KOPT-K1 (cell line): ENCODE measurements at regions not wholly inside any gene's neighbourhood (a gene's known extent, or its start where the extent isn't known, plus 50 kb on each side); places are given as distances from the start of the nearest gene placed in this dataset.

ENCODE experiments used
- H3K27ac ChIP-seq: fragments of 200-600 bp; sonication (generic); 2 replicates; pipeline ENCODE4 v1.5.1; 2016; ENCODE audit warnings: antibody characterized with exemption, mild to moderate bottlenecking, low read depth, low read length; ENCODE audit not compliant: poor library complexity, severe bottlenecking
- H3K36me3 ChIP-seq: fragments of 200-600 bp; sonication (generic); 2 replicates; pipeline ENCODE4 v1.5.1; 2017; ENCODE audit warnings: antibody characterized with exemption, mild to moderate bottlenecking, low read length, moderate library complexity; ENCODE audit not compliant: insufficient read depth
- H3K9me3 ChIP-seq: fragments of 200-600 bp; sonication (generic); 2 replicates; pipeline ENCODE4 v1.5.1; 2017; ENCODE audit warnings: antibody characterized with exemption, low read length, mild to moderate bottlenecking; ENCODE audit not compliant: insufficient read depth, poor library complexity, severe bottlenecking

DNA sequence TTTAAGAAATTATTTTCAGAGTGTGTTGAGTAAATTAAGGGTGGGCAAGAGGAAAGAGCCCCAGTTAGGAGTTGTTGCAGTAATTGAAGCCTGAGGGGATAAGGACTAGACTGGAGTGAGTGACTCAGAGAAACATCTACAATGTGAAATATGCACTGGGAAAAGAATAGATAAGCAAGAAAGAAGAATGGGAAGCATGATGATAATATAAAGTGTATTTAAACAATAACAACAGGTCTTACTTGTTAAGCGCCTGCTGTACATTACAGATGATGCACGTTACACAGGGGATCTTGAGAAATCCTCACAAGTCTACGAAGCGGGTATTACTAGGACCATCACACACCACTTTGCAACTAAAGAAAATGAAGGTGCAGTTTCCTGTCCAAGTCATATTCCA lies 73.6 kb upstream of the STK17B start:
- H3K36me3 ChIP-seq = no peaks in the 10 kb centered on the region
- no peaks in the 10 kb centered on the region for H3K9me3 ChIP-seq
- H3K27ac ChIP-seq = no peak overlapping the region

DNA sequence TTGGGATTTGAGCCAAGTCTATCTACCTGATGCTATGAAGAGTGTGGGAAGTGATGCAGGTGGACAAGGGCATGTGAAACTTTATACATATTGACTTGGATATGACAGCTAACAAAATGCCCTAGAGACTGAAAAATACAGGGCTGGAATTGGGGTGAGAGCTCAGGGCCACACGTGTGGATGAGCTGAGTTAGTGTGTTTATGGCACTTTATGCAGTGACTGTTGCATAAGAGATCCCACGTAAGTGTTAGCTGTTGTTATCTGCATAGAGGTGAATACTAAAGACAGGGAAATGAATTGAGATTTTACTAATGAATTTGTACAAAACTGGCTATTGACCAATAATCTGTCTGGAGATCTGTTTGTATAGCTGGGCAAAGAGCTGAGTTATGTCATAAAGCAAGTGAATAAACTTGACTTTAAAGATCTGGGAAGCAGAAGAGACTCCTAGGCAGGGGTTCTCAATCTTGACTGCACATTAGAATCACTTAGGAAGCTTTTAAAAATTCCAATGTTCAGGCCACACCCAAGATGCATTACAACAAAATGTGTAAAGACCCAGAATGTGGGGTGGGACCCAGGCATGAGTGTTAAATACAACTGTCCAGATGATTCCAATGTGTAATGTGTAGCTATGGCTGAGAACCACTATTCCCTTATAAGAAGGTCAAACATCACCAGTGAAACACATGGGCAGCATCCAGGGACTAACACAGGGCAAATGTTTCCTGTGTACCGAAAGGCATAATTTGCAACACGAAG lies 74.2 kb upstream of the STK17B start:
- no peak overlapping the region for H3K27ac ChIP-seq
- no peaks in the 10 kb centered on the region for H3K9me3 ChIP-seq
- H3K36me3 ChIP-seq = no peaks in the 10 kb centered on the region

DNA sequence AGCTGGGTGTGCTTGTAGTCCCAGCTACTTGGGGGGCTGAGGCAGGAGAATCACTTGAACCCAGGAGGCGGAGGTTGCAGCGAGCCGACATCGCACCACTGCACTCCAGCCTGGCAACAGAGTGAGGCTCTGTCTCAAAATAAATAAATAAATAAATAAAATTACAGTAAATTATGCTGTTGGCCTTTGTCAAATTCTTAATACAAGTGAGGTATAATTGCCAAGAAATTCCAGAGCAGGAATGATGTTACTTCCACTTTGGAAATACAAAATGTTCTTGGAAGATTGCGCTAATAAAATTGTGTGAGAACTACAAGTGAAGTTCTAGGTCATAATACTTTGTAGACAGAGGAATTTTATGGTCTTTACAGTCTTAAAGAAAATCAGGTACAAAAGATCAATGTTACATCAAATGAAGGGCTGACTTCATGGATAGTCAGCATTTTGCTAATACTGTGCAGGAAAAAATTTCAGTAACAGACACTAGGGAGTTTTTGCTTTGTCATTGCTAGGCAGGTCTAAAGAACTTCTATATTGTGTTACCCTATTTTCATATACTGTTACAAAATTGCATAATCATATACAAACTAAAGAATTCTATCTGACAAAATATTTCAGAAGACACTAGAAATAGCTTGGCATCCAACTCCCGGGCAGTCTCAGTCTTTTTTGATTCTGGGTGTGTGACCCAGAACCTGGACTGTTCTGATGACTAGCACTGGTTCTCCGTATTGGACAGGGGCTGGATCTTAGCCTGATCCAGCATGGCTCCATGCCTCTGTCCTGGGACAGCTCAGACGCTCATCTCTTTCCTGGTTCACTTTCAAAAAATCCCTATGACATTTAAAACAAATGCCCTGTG lies 76.0 kb upstream of the STK17B start:
- Histone ChIP-seq H3K27ac (peak overlapping the region; percentile 24), H3K9me3 (no peaks in the 10 kb centered on the region), H3K36me3 (no peaks in the 10 kb centered on the region)

DNA sequence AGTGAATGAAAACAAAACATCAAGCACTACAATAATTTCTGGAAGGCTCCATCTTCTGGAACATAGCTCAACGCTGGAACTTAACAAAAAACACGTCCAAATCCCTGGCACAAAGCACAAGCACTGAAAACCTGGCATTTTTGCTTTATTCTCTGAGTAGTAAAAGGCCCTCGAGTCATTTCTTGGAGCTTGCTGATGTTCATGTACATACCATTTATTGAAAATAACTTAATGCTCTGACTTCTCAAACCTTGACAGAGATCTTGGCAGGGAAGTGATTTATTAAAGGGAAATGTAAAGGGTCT lies 76.5 kb upstream of the STK17B start:
- no peaks in the 10 kb centered on the region for H3K36me3 ChIP-seq
- H3K9me3 ChIP-seq = no peaks in the 10 kb centered on the region
- H3K27ac ChIP-seq = peak overlapping the region; percentile 53

DNA sequence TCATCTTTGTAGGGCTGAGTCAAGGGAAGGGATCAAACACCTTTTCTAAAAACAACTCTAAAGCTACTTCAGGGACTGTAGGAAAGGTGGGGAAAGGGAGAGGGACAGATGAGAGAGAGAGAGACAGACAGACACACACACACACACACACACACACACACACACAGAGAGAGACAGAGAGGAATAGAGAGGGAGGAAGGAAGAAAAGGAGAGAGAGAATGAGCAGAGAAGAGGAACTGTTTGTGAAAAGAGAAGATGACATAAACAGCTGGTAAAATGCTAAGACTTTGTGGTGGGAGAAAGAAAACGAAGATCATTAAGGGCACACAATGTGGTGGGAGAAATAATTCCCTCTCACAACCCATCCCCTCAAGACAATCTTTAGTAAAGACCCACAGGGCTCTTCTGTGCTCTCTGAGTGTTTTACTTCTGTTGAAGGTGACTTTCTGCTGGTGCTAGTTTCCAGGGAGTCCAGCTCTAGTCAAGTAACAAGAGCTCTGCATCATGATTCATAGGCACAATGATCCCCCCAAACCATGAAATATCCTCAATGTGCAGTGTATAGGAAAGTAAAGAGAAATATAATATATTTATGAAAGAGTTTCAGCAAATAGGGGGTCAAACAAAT lies 77.2 kb upstream of the STK17B start:
- no peaks in the 10 kb centered on the region for H3K9me3 ChIP-seq
- no peaks in the 10 kb centered on the region for H3K36me3 ChIP-seq
- H3K27ac ChIP-seq = peak overlapping the region; percentile 53

DNA sequence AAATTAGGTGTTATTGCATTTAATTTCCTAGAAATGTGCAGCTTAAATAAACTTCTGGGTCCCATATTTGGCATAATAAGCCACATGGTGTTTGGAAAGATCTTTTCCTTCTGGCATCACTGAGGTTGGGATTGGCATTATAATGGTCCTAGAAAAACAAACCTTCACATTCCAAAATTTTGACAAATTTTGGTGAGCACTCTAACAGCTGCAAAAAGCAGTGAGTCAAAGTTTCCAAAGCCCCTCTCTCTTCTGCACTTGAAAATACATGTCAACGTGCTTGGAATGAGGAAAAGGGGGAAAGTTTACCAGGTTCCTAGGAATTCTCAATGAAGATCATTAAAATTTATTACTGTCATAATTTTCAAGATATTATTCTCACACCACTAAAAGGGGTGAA lies 77.8 kb upstream of the STK17B start:
- Histone ChIP-seq H3K27ac (peak overlapping the region; percentile 53), H3K36me3 (no peaks in the 10 kb centered on the region), H3K9me3 (no peaks in the 10 kb centered on the region)

DNA sequence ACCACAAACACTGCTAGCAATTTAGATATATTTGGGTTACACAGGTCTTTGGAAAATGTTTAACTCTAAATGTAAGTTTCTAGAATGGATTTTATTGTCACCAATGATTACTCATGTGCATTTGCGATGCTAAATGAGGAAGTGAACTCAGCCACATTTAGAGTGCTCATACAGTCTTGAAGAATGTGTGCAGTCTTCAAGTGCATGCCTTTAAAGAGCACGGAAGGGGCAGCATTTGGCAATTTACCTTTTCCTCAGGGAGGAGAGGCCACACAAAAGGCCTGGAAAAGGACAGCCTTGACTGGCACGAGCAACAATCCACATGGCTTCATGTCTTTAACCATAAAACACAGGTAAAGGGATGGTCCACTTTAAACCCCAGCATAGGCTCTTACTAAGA lies 78.5 kb upstream of the STK17B start:
- Histone ChIP-seq H3K9me3 (no peaks in the 10 kb centered on the region), H3K27ac (peak overlapping the region; percentile 2), H3K36me3 (no peaks in the 10 kb centered on the region)

DNA sequence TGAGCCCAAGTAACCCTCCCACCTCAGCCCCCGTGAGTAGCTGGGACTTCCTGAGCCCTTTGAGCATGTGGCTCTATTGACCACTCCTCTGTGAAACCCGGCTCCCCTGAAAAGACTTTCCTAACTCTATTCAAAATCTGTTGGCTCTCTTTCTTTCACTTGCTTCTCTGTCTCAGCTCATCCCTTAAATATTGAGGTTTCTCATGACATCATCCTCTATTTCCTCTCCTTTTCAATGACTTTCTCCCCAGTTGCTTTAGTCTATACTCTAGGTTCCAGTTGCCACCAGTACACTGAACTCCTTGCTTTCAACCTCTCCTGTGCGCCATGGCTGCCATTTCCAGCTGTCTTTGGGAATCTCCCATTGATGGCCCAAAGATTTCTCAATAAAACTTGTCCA lies 79.8 kb upstream of the STK17B start:
- H3K36me3 ChIP-seq = no peaks in the 10 kb centered on the region
- no peaks in the 10 kb centered on the region for H3K9me3 ChIP-seq
- H3K27ac ChIP-seq = no peak overlapping the region

DNA sequence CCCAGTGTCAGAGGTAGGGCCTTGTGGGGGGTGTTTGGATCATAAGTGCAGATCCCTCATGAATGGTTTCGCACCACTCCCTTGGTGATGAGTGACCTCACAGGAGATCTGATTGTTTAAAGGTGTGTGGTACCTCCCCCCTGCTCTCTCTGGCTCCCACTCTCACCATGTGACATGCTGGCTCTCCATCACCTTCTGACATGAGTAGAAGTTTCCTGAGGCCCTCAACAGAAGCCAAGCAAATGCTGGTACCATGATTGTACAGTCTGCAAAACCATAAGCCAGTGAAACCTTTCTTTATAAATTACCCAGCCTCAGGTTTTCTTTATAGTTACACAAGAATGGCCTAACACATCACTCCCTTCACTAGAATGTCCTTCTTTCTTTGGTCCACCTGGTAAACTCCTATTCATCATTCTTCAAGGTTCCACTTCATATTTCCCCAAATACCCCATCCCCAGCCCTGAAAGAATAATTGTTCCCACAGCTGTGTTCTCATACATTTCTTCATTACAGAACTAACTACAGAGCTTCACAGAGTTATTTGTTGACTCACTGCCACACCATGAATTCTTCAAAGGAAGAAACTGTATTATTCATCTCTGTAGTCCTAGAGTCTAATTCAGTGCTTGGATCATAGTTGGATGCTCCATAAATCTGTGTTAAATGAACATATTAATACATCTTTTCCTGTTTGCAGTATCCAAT lies 81.2 kb upstream of the STK17B start:
- H3K36me3 ChIP-seq = no peaks in the 10 kb centered on the region
- H3K9me3 ChIP-seq = no peaks in the 10 kb centered on the region
- no peak overlapping the region for H3K27ac ChIP-seq

DNA sequence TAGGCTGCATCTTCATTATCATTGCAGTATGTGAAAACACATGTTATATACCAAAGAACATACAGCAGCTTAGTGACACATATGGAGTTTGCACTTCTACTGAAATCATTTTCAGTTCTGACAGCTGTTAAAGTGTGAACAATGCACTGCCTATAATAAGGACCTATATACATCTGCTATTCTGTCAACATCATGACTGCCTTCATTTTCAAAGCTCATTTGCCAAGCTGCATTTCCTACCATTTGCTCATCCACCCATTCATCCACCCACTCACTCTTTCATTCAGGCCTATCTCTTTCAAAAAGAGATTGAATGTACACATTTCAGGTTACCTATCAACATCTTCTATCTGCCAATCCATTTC lies 81.7 kb upstream of the STK17B start:
- Histone ChIP-seq H3K9me3 (no peaks in the 10 kb centered on the region), H3K27ac (no peak overlapping the region), H3K36me3 (no peaks in the 10 kb centered on the region)

DNA sequence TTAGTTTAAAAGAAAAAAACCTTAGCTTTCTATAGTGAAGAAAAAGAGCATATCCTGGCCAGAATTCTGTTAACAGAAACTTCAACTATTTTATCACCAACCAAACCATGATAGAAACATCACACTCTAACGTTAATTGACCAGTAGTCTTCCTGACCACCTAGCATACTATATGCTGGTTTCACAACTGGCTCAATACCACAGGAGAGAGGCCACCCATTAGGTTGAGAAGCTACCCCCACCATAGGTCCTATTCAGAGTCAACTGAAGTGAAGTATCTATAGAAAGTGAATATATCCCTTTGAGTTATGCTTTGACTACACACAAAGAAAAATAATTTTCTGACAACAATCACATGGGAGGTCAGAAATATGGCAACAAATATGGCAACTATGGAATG lies 85.2 kb upstream of the STK17B start:
- no peak overlapping the region for H3K27ac ChIP-seq
- H3K36me3 ChIP-seq = no peaks in the 10 kb centered on the region
- H3K9me3 ChIP-seq = no peaks in the 10 kb centered on the region

DNA sequence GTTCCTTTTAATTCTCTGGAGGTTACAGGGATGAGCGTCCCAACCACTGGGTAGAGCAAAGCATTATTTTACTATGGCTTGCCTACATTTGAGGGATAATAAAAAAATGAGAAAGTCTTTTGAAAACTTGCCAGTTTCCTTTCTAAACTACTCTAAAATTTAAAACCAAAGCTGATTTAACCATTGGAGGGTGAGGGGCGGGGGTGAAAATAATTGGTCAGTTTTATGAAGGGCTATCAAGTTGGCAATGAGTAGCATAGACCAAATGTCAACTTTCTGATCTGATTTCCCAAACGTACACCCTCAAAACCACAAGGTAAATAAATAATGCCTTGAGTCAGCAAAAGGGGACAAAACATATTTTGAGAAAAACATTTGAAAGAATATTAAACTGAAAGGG lies 85.7 kb upstream of the STK17B start:
- H3K9me3 ChIP-seq = no peaks in the 10 kb centered on the region
- H3K27ac ChIP-seq = no peak overlapping the region
- no peaks in the 10 kb centered on the region for H3K36me3 ChIP-seq

DNA sequence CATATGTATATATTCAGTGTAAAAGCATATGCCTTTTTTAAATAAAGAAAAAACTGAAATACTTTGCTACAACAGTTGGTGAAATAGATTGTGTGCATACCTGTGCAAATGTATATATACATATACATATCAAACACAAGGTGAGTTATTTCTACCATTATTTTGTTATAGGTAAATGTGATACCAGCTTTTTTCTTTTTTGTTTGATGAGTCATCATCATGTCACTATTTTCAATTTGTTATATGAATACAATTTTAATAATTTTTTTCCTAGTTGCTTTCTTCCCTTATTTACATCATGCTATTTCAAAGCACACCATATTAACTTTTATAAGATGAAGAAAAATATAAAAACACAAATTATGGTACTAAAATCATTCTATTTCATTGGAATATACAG lies 87.0 kb upstream of the STK17B start:
- Histone ChIP-seq H3K36me3 (no peaks in the 10 kb centered on the region), H3K9me3 (no peaks in the 10 kb centered on the region), H3K27ac (no peak overlapping the region)

DNA sequence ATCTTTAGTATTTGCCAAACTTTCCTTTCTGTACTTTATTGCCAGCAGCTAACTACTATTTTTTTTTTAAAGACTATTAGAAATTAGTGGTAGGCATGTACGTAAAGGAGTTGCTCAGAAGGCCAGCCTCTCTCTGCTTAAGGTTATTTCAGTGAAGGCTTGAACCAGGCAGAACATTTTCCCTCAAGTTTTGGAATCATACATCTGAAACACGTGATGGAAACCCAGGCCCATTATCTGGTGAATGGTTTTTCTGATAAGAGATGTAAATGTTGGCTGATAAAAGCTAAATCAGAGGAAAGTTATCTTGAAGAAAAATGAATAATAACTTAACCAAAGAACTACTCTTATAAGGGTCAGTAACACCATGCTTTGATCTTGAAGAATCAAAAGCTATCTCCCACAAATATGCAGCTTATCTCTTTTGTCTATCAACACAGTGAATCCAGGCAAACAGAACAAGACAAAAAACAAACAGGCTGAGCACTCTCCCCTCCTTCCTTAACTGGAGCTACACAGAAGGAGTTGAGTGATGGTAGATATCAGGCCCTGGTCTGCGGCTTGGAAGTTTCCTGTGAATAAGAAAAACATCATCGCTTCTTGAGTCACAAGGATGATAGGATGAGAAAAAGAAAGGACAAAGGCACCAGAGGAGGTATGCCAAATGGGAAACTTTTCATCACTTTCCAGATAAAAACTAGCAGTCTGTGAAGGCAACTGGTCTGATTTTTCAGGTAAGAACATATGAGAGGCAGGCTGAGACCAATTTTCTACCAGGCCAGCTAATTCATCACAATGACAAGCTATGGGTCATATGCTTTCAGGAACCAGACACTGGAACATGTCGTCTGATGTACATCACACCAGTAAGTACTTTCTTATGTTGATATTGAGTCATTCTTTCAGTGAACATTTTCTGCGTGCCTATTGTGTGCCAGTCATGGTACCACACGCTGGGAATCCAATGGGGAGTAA lies 88.4 kb upstream of the STK17B start:
- Histone ChIP-seq H3K36me3 (no peaks in the 10 kb centered on the region), H3K9me3 (no peaks in the 10 kb centered on the region), H3K27ac (peak overlapping the region; percentile 97)
